Activated naive CD8-positive, alpha-beta T cell treated with anti-CD3 and anti-CD28 coated beads, Interleukin-2, amount 50 U/mL, for 24 hours (primary cell): ENCODE measurements at regions not wholly inside any gene's neighbourhood (a gene's known extent, or its start where the extent isn't known, plus 50 kb on each side); places are given as distances from the start of the nearest gene placed in this dataset.
A peak's percentile ranks its signal among the peaks of the same experiment; 100 is the strongest.

Experiments used
- ATAC-seq: fragments of 150-1000 bp; cut with Tn5 transposase; one replicate; pipeline ENCODE4 v1.10.0; 2021
- DNase-seq: peaks from one replicate; pipeline ENCODE4 v3.0.0; 2021
- H3K27ac Mint-ChIP-seq: one replicate; pipeline ENCODE4 v1.8.0; 2021; ENCODE audit warnings: mild to moderate bottlenecking, mixed read lengths
- H3K27me3 Mint-ChIP-seq: one replicate; pipeline ENCODE4 v1.8.0; 2021; ENCODE audit warnings: mixed read lengths
- H3K36me3 Mint-ChIP-seq: one replicate; pipeline ENCODE4 v1.8.0; 2021; ENCODE audit warnings: low read depth, mixed read lengths
- H3K4me1 Mint-ChIP-seq: one replicate; pipeline ENCODE4 v1.8.0; 2021; ENCODE audit warnings: mixed read lengths
- H3K4me3 Mint-ChIP-seq: one replicate; pipeline ENCODE4 v1.8.0; 2021; ENCODE audit warnings: mild to moderate bottlenecking, moderate library complexity, mixed read lengths
- H3K9me3 Mint-ChIP-seq: one replicate; pipeline ENCODE4 v1.8.0; 2021; ENCODE audit warnings: mixed read lengths

GRCh38 chr12:111168009-111168900, 200.6 kb downstream of the PHETA1 start:
- ATAC-seq (no peak), DNase-seq (no peak)
- Mint-ChIP-seq H3K4me3 (no peak overlapping the region), H3K27me3 (peaks cover 5% of the 10 kb centered on the region), H3K4me1 (peaks cover 3% of the 10 kb centered on the region), H3K27ac (no peak overlapping the region), H3K36me3 (no peaks in the 10 kb centered on the region), H3K9me3 (no peaks in the 10 kb centered on the region)

GRCh38 chr12:111166779-111167540, 201.9 kb downstream of the PHETA1 start:
- H3K9me3 Mint-ChIP-seq: no peaks in the 10 kb centered on the region
- H3K4me1 Mint-ChIP-seq: peaks cover 3% of the 10 kb centered on the region
- H3K4me3 Mint-ChIP-seq: no peak overlapping the region
- DNase-seq: no peak
- peaks cover 5% of the 10 kb centered on the region for H3K27me3 Mint-ChIP-seq
- H3K27ac Mint-ChIP-seq: no peak overlapping the region
- no peaks in the 10 kb centered on the region for H3K36me3 Mint-ChIP-seq
- no peak for ATAC-seq

GRCh38 chr12:111164833-111165525, 203.9 kb downstream of the PHETA1 start:
- H3K27ac Mint-ChIP-seq: no peak overlapping the region
- ATAC-seq (no peak), DNase-seq (no peak)
- no peak overlapping the region for H3K4me3 Mint-ChIP-seq
- H3K4me1 Mint-ChIP-seq: no peaks in the 10 kb centered on the region
- H3K36me3 Mint-ChIP-seq: no peaks in the 10 kb centered on the region
- H3K27me3 Mint-ChIP-seq: peaks cover 3% of the 10 kb centered on the region
- no peaks in the 10 kb centered on the region for H3K9me3 Mint-ChIP-seq

- H3K9me3 Mint-ChIP-seq: no peaks in the 10 kb centered on the region
- H3K4me3 Mint-ChIP-seq: no peak overlapping the region
- H3K27ac Mint-ChIP-seq: no peak overlapping the region
- ATAC-seq (no peak), DNase-seq (no peak)
- no peaks in the 10 kb centered on the region for H3K36me3 Mint-ChIP-seq
- H3K27me3 Mint-ChIP-seq: peaks cover 3% of the 10 kb centered on the region
- H3K4me1 Mint-ChIP-seq: no peaks in the 10 kb centered on the region
Measured at GRCh38 chr12:111163422-111163821, 205.5 kb downstream of the PHETA1 start.

GRCh38 chr12:111161898-111162297, 207.0 kb downstream of the PHETA1 start:
- H3K27me3 Mint-ChIP-seq: peaks cover 3% of the 10 kb centered on the region
- no peak overlapping the region for H3K4me3 Mint-ChIP-seq
- ATAC-seq (no peak), DNase-seq (no peak)
- no peaks in the 10 kb centered on the region for H3K4me1 Mint-ChIP-seq
- no peak overlapping the region for H3K27ac Mint-ChIP-seq
- no peaks in the 10 kb centered on the region for H3K9me3 Mint-ChIP-seq
- no peaks in the 10 kb centered on the region for H3K36me3 Mint-ChIP-seq

GRCh38 chr12:111160350-111161241, 208.3 kb downstream of the PHETA1 start:
- no peak overlapping the region for H3K27ac Mint-ChIP-seq
- H3K27me3 Mint-ChIP-seq: peaks cover 3% of the 10 kb centered on the region
- H3K9me3 Mint-ChIP-seq: no peaks in the 10 kb centered on the region
- no peak overlapping the region for H3K4me3 Mint-ChIP-seq
- no peak for DNase-seq
- no peaks in the 10 kb centered on the region for H3K4me1 Mint-ChIP-seq
- peak; percentile 33 for ATAC-seq
- H3K36me3 Mint-ChIP-seq: no peaks in the 10 kb centered on the region

- H3K9me3 Mint-ChIP-seq: no peaks in the 10 kb centered on the region
- no peak for ATAC-seq
- no peak overlapping the region for H3K4me3 Mint-ChIP-seq
- H3K27ac Mint-ChIP-seq: no peak overlapping the region
- DNase-seq: no peak
- no peaks in the 10 kb centered on the region for H3K36me3 Mint-ChIP-seq
- no peaks in the 10 kb centered on the region for H3K27me3 Mint-ChIP-seq
- no peaks in the 10 kb centered on the region for H3K4me1 Mint-ChIP-seq
Measured at GRCh38 chr12:111158992-111159391, 209.9 kb downstream of the PHETA1 start.

- no peaks in the 10 kb centered on the region for H3K36me3 Mint-ChIP-seq
- no peaks in the 10 kb centered on the region for H3K9me3 Mint-ChIP-seq
Measured at GRCh38 chr12:111157486-111157885, 211.4 kb downstream of the PHETA1 start.

GRCh38 chr12:111156304-111156703, 212.6 kb downstream of the PHETA1 start:
- DNase-seq (no peak), ATAC-seq (no peak)
- H3K27me3 Mint-ChIP-seq: no peaks in the 10 kb centered on the region
- no peak overlapping the region for H3K4me3 Mint-ChIP-seq
- no peak overlapping the region for H3K27ac Mint-ChIP-seq
- no peaks in the 10 kb centered on the region for H3K4me1 Mint-ChIP-seq
- no peaks in the 10 kb centered on the region for H3K9me3 Mint-ChIP-seq
- H3K36me3 Mint-ChIP-seq: no peaks in the 10 kb centered on the region

More at GRCh38 chr12:111157486-111157885, 211.4 kb downstream of the PHETA1 start:
- H3K27me3 Mint-ChIP-seq: no peaks in the 10 kb centered on the region
- DNase-seq (no peak), ATAC-seq (no peak)
- H3K27ac Mint-ChIP-seq: no peak overlapping the region
- no peak overlapping the region for H3K4me3 Mint-ChIP-seq
- no peaks in the 10 kb centered on the region for H3K4me1 Mint-ChIP-seq

GRCh38 chr12:111155521-111155920, 213.4 kb downstream of the PHETA1 start:
- DNase-seq (no peak), ATAC-seq (no peak)
- Mint-ChIP-seq H3K27me3 (no peaks in the 10 kb centered on the region), H3K4me1 (no peaks in the 10 kb centered on the region), H3K9me3 (no peaks in the 10 kb centered on the region), H3K27ac (no peak overlapping the region), H3K4me3 (no peak overlapping the region), H3K36me3 (no peaks in the 10 kb centered on the region)

- Mint-ChIP-seq H3K27me3 (peaks cover 2% of the 10 kb centered on the region), H3K9me3 (no peaks in the 10 kb centered on the region), H3K36me3 (no peaks in the 10 kb centered on the region), H3K27ac (no peak overlapping the region), H3K4me1 (no peaks in the 10 kb centered on the region), H3K4me3 (no peak overlapping the region)
- no peak for DNase-seq
- no peak for ATAC-seq
Measured at GRCh38 chr12:111155020-111155419, 213.9 kb downstream of the PHETA1 start.

- Mint-ChIP-seq H3K4me1 (no peaks in the 10 kb centered on the region), H3K36me3 (no peaks in the 10 kb centered on the region), H3K9me3 (no peaks in the 10 kb centered on the region), H3K4me3 (no peak overlapping the region), H3K27ac (no peak overlapping the region), H3K27me3 (peaks cover 2% of the 10 kb centered on the region)
- ATAC-seq: no peak
- DNase-seq: no peak
Measured at GRCh38 chr12:111154147-111154834, 214.6 kb downstream of the PHETA1 start.

GRCh38 chr12:111152561-111152960, 216.3 kb downstream of the PHETA1 start:
- H3K9me3 Mint-ChIP-seq: peaks cover 4% of the 10 kb centered on the region
- no peaks in the 10 kb centered on the region for H3K36me3 Mint-ChIP-seq
- DNase-seq: no peak
- H3K27me3 Mint-ChIP-seq: peaks cover 2% of the 10 kb centered on the region
- no peak for ATAC-seq
- no peaks in the 10 kb centered on the region for H3K4me1 Mint-ChIP-seq
- H3K27ac Mint-ChIP-seq: no peak overlapping the region
- H3K4me3 Mint-ChIP-seq: no peak overlapping the region
